Stimulated activated CD8-positive, alpha-beta memory T cell treated with anti-CD3 and anti-CD28 coated beads, Interleukin-7, amount 100 ng/mL, for 48 hours (primary cell): ENCODE measurements at regions not wholly inside any gene's neighbourhood (a gene's known extent, or its start where the extent isn't known, plus 50 kb on each side); places are given as distances from the start of the nearest gene placed in this dataset.
"Not testable (repeated sequence)": the region's sequence is repeated elsewhere in the genome, so short reads cannot be mapped to it uniquely, and the experiment has no call there.

Experiments
- DNase-seq, 2 donors: peaks; one replicate each; pipeline ENCODE4 v3.0.0-alpha.2; 2020; ENCODE audit warnings: low read depth in 1 of 2; ENCODE audit errors: extremely low read depth in 1 of 2

GRCh38 chr2:122051659-122052058 lies 296.2 kb downstream of the TSN start:
- DNase-seq = not testable (repeated sequence)

GRCh38 chr2:122055521-122055931 lies 300.1 kb downstream of the TSN start:
- no peak for DNase-seq

- no peak for DNase-seq
Measured at GRCh38 chr2:122056853-122057252, 301.4 kb downstream of the TSN start.

- no peak for DNase-seq
Measured at GRCh38 chr2:122061206-122061605, 305.8 kb downstream of the TSN start.

GRCh38 chr2:122061831-122062230 lies 306.4 kb downstream of the TSN start:
- DNase-seq = no peak

- DNase-seq = no peak
Measured at GRCh38 chr2:122062506-122062905, 307.1 kb downstream of the TSN start.

GRCh38 chr2:122063716-122064115 lies 308.3 kb downstream of the TSN start:
- no peak for DNase-seq

- DNase-seq = no peak
Measured at GRCh38 chr2:122070241-122070731, 314.8 kb downstream of the TSN start.

- no peak for DNase-seq
Measured at GRCh38 chr2:122072666-122073065, 317.2 kb downstream of the TSN start.

- DNase-seq = no peak
Measured at GRCh38 chr2:122074201-122074600, 318.8 kb downstream of the TSN start.

GRCh38 chr2:122075381-122075780 lies 319.9 kb downstream of the TSN start:
- DNase-seq = no peak

- DNase-seq = no peak
Measured at GRCh38 chr2:122077114-122077513, 321.7 kb downstream of the TSN start.

GRCh38 chr2:122077771-122078170 lies 322.3 kb downstream of the TSN start:
- no peak for DNase-seq

GRCh38 chr2:122078451-122078850 lies 323.0 kb downstream of the TSN start:
- DNase-seq = no peak

GRCh38 chr2:122079844-122080243 lies 324.4 kb downstream of the TSN start:
- DNase-seq = no peak

GRCh38 chr2:122080316-122080715 lies 324.9 kb downstream of the TSN start:
- no peak for DNase-seq

- DNase-seq = no peak
Measured at GRCh38 chr2:122080871-122081270, 325.4 kb downstream of the TSN start.

- DNase-seq = no peak
Measured at GRCh38 chr2:122081751-122082150, 326.3 kb downstream of the TSN start.

GRCh38 chr2:122083256-122084048 lies 328.0 kb downstream of the TSN start:
- DNase-seq = no peak

GRCh38 chr2:122085672-122086071 lies 330.2 kb downstream of the TSN start:
- not testable (repeated sequence) for DNase-seq

GRCh38 chr2:122094557-122094956 lies 339.1 kb downstream of the TSN start:
- no peak for DNase-seq

- DNase-seq = no peak
Measured at GRCh38 chr2:122096761-122097160, 341.3 kb downstream of the TSN start.

- DNase-seq = no peak
Measured at GRCh38 chr2:122098306-122098705, 342.9 kb downstream of the TSN start.
